Ascending aorta (tissue), 2 donors: ENCODE measurements at regions not wholly inside any gene's neighbourhood (a gene's known extent, or its start where the extent isn't known, plus 50 kb on each side); places are given as distances from the start of the nearest gene placed in this dataset.

Experiments
- DNase-seq, 2 donors: peaks; one replicate each; pipeline ENCODE4 v3.0.0-alpha.2; 2019; ENCODE audit warnings: low spot score in 2 of 2
- H3K27ac ChIP-seq, 2 donors: fragments of 200-600 bp; sonication (generic); one replicate each; pipeline ENCODE4 v1.5.1; 2016 to 2017; ENCODE audit warnings: mild to moderate bottlenecking in 1 of 2
- H3K27me3 ChIP-seq: fragments of 200-600 bp; sonication (generic); one replicate; pipeline ENCODE4 v1.5.1; 2017
- H3K36me3 ChIP-seq, 2 donors: fragments of 200-600 bp; sonication (generic); one replicate each; pipeline ENCODE4 v1.5.1; 2016
- H3K4me1 ChIP-seq, 2 donors: fragments of 200-600 bp; sonication (generic); one replicate each; pipeline ENCODE4 v1.5.1; 2016 to 2017; ENCODE audit warnings: mild to moderate bottlenecking in 1 of 2
- H3K4me3 ChIP-seq, 2 donors: fragments of 200-600 bp; sonication (generic); one replicate each; pipeline ENCODE4 v1.5.1; 2016 to 2017; ENCODE audit warnings: mild to moderate bottlenecking in 1 of 2
- H3K9me3 ChIP-seq, 2 donors: fragments of 200-600 bp; sonication (generic); one replicate each; pipeline ENCODE4 v1.5.1; 2016
- CTCF ChIP-seq, 3 experiments: fragments of 200-600 bp in 2 of 3; fragments of 450-650 bp in 1 of 3; sonication (generic) in 2 of 3; IDR thresholded peaks; one replicate each; pipeline ENCODE4 v1.5.1; 2016 to 2019; ENCODE audit warnings: antibody characterized with exemption in 3 of 3, mild to moderate bottlenecking in 1 of 3, moderate library complexity in 1 of 3
- intact Hi-C: fragments of 100-400 bp; cut with DNase I; formaldehyde crosslinking; loops from one replicate; pipeline ENCODE4 v1.15.1; 2023

DNA sequence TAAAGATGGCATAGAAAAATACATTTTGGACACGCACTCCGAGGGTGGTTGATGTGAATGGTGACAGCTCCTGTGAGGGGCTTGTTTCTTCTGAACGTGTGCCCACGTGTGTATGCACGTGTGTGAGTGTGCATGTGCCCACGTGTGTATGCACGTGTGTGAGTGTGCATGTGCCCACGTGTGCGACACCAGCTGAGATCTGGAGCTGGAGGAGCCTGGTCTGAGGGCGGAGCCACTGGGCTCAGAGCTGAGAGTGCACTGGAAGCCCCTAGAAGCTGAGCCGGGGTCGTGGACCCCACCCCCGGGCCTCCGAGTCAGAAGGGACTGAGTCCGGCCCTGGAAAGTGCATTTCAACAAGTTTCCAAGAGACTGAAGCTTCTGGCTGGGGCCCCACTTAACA lies 282.5 kb upstream of the IRX4 start:
- no peak for DNase-seq
- Histone ChIP-seq H3K4me3 (no peak overlapping the region), H3K36me3 (no peaks in the 10 kb centered on the region), H3K27ac (no peak overlapping the region), H3K27me3 (no peaks in the 10 kb centered on the region), H3K4me1 (no peaks in the 10 kb centered on the region), H3K9me3 (no peaks in the 10 kb centered on the region)
- no peak for TF ChIP-seq CTCF (IDR thresholded peaks at IDR 0.05)
- intact Hi-C loops = no loop called here

DNA sequence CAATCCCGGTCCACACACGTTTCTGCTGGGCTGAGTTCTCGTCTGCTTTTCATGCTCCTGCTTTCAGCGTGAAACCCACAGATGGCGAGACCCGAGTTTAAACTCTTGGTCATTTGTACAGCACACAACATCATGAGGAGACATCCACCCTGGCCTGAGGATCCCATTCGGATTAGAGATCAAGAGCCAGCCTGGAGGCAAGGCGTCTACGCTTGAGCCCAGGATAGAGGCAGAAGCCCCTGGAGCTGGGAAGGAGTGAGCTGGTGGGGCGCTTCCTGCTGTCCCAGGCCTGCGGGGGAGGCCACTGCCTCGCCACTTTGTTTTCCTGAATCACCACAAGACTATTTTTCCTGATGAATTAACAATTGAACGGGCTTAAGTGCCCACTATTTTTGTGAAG lies 281.9 kb upstream of the IRX4 start:
- TF ChIP-seq CTCF (IDR thresholded peaks at IDR 0.05) = no peak

GRCh38 chr5:2163940-2164490 lies 281.3 kb upstream of the IRX4 start:
- TF ChIP-seq CTCF (IDR thresholded peaks at IDR 0.05) = no peak
- H3K27ac ChIP-seq = no peak overlapping the region
- no peaks in the 10 kb centered on the region for H3K9me3 ChIP-seq
- DNase-seq = no peak
- intact Hi-C loops = no loop called here
- no peaks in the 10 kb centered on the region for H3K4me1 ChIP-seq
- H3K4me3 ChIP-seq = no peak overlapping the region
- H3K27me3 ChIP-seq = no peaks in the 10 kb centered on the region
- H3K36me3 ChIP-seq = no peaks in the 10 kb centered on the region

More for the DNA sequence above, 281.9 kb upstream of the IRX4 start:
- no peak overlapping the region for H3K4me3 ChIP-seq
- H3K27ac ChIP-seq = no peak overlapping the region
- intact Hi-C loops = no loop called here
- DNase-seq = no peak
- H3K9me3 ChIP-seq = no peaks in the 10 kb centered on the region
- H3K27me3 ChIP-seq = no peaks in the 10 kb centered on the region
- no peaks in the 10 kb centered on the region for H3K36me3 ChIP-seq
- no peaks in the 10 kb centered on the region for H3K4me1 ChIP-seq

GRCh38 chr5:2163060-2163856 lies 280.5 kb upstream of the IRX4 start:
- no peak for DNase-seq
- H3K27ac ChIP-seq = no peak overlapping the region
- H3K27me3 ChIP-seq = no peaks in the 10 kb centered on the region
- H3K9me3 ChIP-seq = no peaks in the 10 kb centered on the region
- no peaks in the 10 kb centered on the region for H3K36me3 ChIP-seq
- H3K4me1 ChIP-seq = no peaks in the 10 kb centered on the region
- no peak for TF ChIP-seq CTCF (IDR thresholded peaks at IDR 0.05)
- H3K4me3 ChIP-seq = no peak overlapping the region
- intact Hi-C loops = no loop called here

- Histone ChIP-seq H3K27me3 (no peaks in the 10 kb centered on the region), H3K27ac (no peak overlapping the region), H3K9me3 (no peaks in the 10 kb centered on the region), H3K36me3 (no peaks in the 10 kb centered on the region), H3K4me1 (no peaks in the 10 kb centered on the region), H3K4me3 (no peak overlapping the region)
- intact Hi-C loops = no loop called here
- no peak for DNase-seq
- TF ChIP-seq CTCF (IDR thresholded peaks at IDR 0.05) = no peak
These were observed 278.1 kb upstream of the IRX4 start for GRCh38 chr5:2160811-2161210.
